LNCAP (cell line): ENCODE measurements at regions not wholly inside any gene's neighbourhood (a gene's known extent, or its start where the extent isn't known, plus 50 kb on each side); places are given as distances from the start of the nearest gene placed in this dataset.

Experiments
- CTCF ChIP-seq: fragments of 450-650 bp; IDR thresholded peaks from 2 replicates; pipeline ENCODE4 v1.5.1; 2017; ENCODE audit warnings: mild to moderate bottlenecking

DNA sequence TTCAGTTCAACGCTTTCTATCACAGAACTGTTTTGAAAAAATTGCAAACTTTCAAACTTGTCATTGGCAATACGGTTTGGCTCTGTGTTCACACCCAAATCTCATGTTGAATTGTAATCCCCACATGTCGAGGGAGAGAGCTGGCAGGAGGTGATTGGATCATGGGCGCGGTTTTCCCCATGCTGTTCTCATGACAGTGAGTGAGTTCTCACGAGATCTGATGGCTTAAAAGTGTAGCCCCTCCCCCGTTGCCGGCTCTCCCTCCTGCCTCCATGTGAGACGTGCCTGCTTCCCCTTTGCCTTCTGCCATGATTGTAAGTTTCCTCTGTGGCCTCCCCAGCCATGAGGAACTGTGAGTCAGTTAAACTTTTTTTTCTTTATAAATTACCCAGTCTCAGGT is 1144.0 kb downstream of the BRD1 start:
- no peak for TF ChIP-seq CTCF

DNA sequence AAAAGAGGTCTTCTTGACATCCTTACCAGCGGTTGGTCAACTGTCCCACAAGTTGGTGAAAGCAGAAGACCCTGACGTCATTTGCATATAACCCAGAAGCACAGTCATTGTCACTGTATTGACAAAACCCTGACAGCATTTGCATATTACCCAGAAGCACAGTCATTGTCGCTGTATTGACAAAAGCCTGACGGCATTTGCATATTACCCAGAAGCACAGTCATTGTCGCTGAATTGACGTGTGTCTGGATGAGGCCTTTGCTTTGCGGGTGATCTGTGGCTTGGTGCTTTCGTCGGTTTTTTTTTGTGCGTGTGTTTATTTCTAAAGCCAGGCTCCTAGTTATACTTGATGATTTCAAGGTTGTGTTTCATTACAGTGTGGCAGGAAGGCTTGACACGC is 1145.2 kb downstream of the BRD1 start:
- no peak for TF ChIP-seq CTCF

GRCh38 chr22:48680601-48681000 is 1147.1 kb downstream of the BRD1 start:
- TF ChIP-seq CTCF, result no peak

DNA sequence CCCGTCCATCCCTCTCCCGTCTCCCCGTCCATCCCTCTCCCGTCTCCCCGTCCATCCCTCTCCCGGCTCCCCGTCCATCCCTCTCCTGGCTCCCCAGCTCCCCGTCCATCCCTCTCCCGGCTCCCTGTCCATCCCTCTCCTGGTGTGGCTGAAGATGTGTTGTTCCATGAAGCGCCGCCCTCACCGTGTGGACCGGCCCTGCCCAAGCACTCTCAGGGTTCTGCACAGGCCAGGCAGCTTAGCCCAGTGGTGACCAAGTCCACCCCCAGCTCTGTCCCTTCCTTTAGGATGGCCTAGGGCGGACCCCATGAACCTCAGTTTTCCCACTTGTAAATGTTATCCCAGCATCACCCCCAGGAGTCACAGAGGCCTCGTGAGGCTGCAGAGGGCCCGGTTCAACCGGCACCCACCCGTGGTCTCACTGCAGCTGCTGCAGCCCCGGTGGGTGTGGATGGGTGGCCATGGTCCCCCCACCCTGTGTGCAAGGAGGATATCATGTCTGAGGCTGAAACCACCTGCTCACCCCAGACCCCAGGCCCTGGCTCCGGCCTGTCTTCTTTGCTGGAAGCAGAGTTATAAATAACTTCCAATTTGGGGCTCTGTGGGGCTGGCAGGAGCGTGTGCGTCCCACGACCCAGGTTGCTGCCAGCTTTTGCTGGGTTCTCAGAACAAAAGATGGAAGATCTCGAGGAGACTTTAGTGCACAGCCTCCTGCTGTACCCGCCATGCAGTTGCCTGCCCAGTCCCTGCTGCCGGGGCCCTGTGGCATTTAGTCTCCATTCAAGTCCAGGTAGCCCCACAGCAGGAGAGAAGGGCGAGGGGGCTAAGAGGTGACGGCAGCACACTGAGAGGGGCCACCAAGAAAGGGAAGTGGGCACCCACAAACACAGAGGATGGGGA is 1147.8 kb downstream of the BRD1 start:
- TF ChIP-seq CTCF, result no peak

DNA sequence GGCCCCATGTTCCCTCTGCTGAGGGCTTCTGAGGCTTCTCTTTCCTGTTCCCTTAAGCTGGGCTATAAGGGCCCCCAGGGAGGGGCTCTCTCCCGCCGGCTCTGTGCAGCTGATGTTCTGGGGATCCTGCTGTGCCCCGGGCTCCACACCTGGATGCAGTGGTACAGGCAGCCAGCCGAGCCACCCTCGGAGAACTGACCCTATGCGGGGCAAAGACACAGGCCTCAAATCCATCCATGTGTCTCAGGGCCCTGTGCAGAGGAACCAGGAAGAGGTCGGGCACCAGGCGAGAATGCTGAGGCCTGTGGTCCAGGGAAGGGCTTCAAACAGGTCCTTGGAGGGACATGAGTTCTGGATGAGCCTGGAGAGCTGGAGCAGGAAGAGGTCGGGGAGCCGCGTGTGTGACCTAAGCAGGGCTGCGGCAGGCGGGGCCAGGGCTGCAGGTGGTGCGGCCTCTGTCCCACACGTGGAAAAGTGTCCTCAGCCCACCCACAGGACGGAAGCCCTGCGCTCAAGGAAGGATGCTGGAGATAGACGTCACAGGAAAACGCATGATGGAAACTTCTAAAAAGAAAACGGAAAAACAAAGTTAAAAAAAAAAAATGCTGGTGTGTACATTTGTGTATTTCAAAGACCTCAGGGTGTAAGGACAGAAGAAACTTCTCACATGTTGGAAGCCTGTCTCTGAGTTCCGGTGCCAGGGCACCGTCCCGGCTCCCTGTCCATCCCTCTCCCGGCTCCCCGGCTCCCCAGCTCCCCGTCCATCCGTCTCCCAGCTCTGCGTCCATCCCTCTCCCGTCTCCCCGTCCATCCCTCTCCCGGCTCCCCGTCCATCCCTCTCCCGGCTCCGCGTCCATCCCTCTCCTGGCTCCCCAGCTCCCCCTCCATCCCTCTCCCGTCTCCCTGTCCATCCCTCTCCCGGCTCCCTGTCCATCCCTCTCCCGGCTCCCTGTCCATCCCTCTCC is 1149.2 kb downstream of the BRD1 start:
- TF ChIP-seq CTCF, result no peak

DNA sequence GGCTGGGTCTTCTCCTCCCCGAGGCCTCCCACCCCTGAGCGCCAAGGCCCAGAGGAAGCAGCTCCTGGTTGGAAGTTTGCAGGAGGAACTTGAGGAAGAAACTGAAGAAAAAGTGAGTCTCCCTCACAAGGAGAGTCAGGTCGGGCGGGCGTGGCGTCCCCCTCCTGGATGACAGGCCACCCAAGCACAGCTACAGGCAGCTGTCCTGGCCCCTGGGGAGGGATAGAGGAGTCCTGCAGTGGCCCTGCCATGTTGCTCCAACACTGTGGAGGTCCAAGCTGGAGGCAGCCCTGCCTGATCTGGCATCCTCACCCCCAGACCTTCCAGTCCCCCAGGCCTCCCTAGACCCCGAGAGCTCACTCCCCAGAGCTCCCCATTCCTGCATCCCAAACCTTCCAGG is 1150.1 kb downstream of the BRD1 start:
- no peak for TF ChIP-seq CTCF

DNA sequence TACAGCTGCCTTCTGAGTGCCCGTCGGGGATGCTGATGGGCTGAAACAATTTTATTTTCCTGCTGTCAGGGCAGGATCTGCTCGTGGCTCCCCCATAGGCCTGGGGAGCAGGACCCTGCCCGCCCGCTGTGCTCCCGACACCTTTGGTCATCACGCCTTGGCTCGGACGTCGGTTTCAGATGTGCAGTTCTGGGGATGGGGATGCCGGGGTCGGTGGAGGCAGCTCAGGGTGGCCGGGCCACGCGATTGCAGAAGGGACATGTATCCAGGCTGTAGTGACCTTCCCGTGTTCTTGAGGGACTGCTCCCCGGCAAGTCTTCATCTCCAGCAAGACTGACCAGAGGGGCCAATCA is 1150.5 kb downstream of the BRD1 start:
- TF ChIP-seq CTCF, result no peak
